DMS53 treated with DMSO at 0.1 percent for 48 hours (cell line): ENCODE measurements at regions not wholly inside any gene's neighbourhood (a gene's known extent, or its start where the extent isn't known, plus 50 kb on each side); places are given as distances from the start of the nearest gene placed in this dataset.
"Not testable (repeated sequence)": the region's sequence is repeated elsewhere in the genome, so short reads cannot be mapped to it uniquely, and the experiment has no call there.

Experiments used
- DNase-seq: peaks from one replicate; lab custom pipeline; 2025; ENCODE audit not compliant: unreplicated experiment; lab: John Stamatoyannopoulos, UW

- DNase-seq, result not testable (repeated sequence)
Observed at GRCh38 chr6:15185111-15185510, 60.8 kb upstream of the JARID2 start.

GRCh38 chr6:15193451-15193850 is 52.4 kb upstream of the JARID2 start:
- not testable (repeated sequence) for DNase-seq

GRCh38 chr6:15194453-15194852 is 51.4 kb upstream of the JARID2 start:
- no peak for DNase-seq
